Fibroblast of villous mesenchyme (primary cell): ENCODE measurements at regions not wholly inside any gene's neighbourhood (a gene's known extent, or its start where the extent isn't known, plus 50 kb on each side); places are given as distances from the start of the nearest gene placed in this dataset.

ENCODE experiments used
- DNase-seq: peaks from one replicate; pipeline ENCODE4 v3.0.0-alpha.2; 2010; ENCODE audit warnings: low read depth
- H3K4me3 ChIP-seq: 2 replicates; pipeline ENCODE4 v1.5.1; 2011; ENCODE audit warnings: low read depth, mild to moderate bottlenecking, low read length
- CTCF ChIP-seq: IDR thresholded peaks from 2 replicates; pipeline ENCODE4 v1.5.1; 2012; ENCODE audit warnings: low read depth, mild to moderate bottlenecking, low read length; ENCODE audit not compliant: insufficient read depth

- DNase-seq = no peak
- no peak overlapping the region for H3K4me3 ChIP-seq
- no peak for TF ChIP-seq CTCF
These were observed 604.8 kb upstream of the IGFBP3 start for GRCh38 chr7:46525876-46526275.

GRCh38 chr7:46524350-46524749 lies 603.3 kb upstream of the IGFBP3 start:
- H3K4me3 ChIP-seq = no peak overlapping the region
- no peak for DNase-seq
- no peak for TF ChIP-seq CTCF

- TF ChIP-seq CTCF = no peak
- no peak overlapping the region for H3K4me3 ChIP-seq
- DNase-seq = no peak
These were observed 601.4 kb upstream of the IGFBP3 start for GRCh38 chr7:46522354-46522906.

- TF ChIP-seq CTCF = no peak
- DNase-seq = no peak
- no peak overlapping the region for H3K4me3 ChIP-seq
These were observed 597.6 kb upstream of the IGFBP3 start for GRCh38 chr7:46518713-46519112.

DNA sequence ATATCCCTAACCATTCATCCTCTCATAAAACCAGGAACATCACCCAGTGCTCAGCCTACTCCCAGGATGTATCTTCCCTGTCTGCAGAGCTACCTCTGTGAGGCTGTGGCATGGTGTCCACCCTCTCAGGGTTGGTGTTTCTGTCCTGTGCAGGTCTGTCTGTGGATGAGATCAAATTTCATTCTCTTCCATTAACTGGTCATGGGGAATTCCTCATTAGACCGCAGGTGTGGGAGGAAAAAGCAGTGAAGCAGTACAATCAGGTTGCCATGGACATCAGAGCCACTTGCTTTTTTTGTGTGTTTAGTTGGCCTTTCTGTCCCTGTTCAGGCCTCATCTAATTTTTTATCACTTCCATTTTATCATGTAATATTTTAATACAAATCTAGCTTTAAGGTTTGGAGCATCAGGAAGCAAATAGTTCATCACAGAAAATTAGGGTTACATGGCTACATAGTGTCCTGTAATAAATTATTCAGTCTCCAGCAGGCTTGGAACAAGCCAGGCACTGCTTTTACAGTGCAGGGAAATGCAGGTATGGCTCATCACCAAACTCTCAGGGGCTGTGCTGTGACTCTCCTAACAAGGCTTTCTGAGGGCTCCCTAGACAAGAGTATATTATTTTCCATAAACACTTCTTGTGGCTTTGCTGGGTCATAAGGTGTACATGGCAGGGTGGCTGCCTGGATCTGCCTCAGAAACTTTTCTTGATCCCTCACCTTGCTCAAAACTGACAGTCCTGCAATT lies 594.9 kb upstream of the IGFBP3 start:
- no peak for DNase-seq
- H3K4me3 ChIP-seq = no peak overlapping the region
- TF ChIP-seq CTCF = no peak

GRCh38 chr7:46513447-46513848 lies 592.4 kb upstream of the IGFBP3 start:
- DNase-seq = no peak
- no peak for TF ChIP-seq CTCF
- H3K4me3 ChIP-seq = no peak overlapping the region
